CD4-positive, alpha-beta T cell treated with Interleukin-4 for 1 hour (primary cell): ENCODE measurements at regions not wholly inside any gene's neighbourhood (a gene's known extent, or its start where the extent isn't known, plus 50 kb on each side); places are given as distances from the start of the nearest gene placed in this dataset.

Experiments
- DNase-seq, 2 donors: peaks; one replicate each; pipeline ENCODE4 v3.0.0-alpha.2; 2020 to 2022

DNA sequence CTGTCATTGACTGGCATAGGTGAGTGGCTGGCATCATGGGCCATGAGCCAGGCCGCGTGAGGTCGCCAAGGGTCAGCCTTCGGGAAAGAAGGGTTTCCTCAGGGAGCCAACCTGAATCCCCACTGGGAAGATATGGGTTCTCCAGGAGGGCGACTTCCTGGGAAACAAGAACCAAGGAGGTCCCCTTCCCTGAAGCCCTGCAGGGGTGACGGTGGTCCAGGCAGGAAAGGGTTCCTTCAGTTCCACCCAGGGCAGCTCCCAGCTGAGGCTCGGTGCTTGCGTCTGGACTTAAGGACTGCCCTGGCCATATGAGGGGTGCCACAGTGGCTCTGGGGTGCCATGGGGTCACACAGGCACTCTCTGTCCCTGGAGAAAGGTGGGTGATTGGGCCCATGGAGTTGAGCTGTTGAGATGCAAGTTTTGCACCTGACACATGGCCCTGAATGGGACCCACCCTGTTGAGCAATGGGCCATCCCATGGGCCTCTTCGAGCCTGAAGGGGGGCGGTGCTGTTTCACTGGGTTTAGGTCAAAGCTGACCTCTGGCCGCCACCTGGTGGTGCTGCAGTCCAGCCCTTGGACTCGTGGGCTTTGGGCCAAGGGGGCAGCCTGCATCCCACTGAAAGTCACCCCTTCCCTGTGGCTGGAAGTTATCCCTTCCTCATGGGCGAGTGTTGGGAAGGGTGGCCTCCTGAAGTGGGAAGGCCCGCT is 228.1 kb downstream of the SNRPN start:
- peak in 1 of 2 donors; percentile 7 for DNase-seq

- peak in 1 of 2 donors; percentile 7 for DNase-seq
Observed at GRCh38 chr15:25183581-25184251, 228.9 kb downstream of the SNRPN start.

GRCh38 chr15:25184356-25185155 is 229.8 kb downstream of the SNRPN start:
- peak in 1 of 2 donors; percentile 7 for DNase-seq

GRCh38 chr15:25185156-25185710 is 230.4 kb downstream of the SNRPN start:
- no peak for DNase-seq

DNA sequence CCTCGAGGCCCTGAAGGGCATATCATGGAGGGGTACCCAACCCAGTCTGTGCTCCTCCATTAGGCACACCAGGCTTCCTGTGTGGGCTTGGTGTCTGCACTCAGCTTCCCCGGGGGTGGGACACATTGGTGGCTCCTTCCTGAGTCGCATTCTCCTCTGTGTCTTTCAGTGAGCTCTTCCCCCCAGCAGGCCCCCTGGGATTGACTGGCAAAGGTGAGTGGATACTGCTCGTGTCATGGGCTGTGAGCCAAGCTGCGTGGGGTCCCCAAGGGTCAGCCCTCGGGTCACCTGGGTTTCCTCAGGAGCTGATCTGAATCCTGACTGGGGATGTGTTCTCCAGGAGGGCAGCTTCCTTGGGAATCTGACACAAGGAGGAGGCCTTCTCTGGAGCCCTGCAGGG is 231.0 kb downstream of the SNRPN start:
- DNase-seq = no peak

DNA sequence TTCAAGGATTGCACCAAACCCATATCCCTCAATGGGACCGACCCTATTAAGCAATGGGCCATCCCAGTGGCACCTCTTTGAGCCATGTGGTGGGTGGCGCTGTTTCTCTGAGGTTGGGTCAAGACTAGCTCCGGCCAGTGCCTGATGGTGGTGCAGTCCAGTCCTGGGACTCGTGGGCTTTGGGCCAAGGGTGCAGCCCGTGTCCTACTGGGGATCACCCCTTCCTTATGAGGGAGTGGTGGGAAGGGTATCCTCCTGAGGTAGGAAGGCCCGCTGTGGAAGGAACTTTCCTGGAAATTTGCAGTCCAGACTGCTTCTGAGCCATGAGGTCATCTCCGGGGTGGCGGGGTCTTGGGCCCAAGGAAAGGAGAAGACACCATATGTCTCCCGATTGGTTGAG is 231.6 kb downstream of the SNRPN start:
- DNase-seq = no peak

- DNase-seq = no peak
Observed at GRCh38 chr15:25186906-25187645, 232.3 kb downstream of the SNRPN start.

DNA sequence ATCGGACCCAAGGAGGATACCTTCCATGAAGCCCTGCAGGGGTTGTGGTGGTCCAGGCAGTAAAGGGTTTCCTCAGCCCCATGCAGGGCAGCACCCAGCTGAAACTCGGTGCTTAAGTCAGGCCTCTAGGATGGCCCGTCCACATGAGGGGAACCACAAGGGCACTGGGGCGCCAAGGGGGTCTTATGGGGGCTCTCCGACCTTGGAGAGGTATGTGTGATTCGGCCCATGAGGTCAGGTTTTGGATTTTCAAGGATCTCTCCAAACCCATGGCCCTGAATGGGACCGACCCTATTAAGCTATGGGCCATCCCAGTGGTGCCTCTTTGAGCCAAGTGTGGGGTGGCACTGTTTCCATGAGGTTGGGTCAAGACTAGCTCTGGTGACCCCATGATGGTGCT is 233.3 kb downstream of the SNRPN start:
- DNase-seq = no peak

GRCh38 chr15:25188551-25189101 is 233.8 kb downstream of the SNRPN start:
- DNase-seq = no peak

GRCh38 chr15:25189551-25189950 is 234.8 kb downstream of the SNRPN start:
- DNase-seq = no peak

- no peak for DNase-seq
Observed at GRCh38 chr15:25192651-25193050, 237.9 kb downstream of the SNRPN start.

GRCh38 chr15:25207369-25207768 is 231.5 kb downstream of the UBE3A start:
- DNase-seq = no peak

DNA sequence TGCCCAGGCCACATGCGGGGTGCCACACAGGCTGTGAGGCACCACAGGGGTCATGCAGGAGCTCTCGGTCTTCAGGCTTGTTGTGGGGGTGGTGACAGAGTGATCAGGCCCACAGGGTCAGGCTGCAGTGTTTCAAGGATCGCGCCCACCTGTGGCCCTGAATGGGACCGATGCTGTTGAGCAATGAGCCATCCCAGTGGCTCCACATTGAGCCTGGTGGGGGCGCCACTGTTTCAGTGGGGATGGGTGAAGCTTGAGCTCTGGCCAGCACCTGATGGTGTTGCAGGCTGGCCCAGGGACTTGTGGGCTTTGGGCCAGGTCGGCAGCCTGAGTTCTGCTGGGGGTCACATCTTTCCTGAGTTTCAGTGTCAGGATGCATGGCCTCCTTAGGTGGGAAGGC is 230.1 kb downstream of the UBE3A start:
- no peak for DNase-seq

GRCh38 chr15:25220834-25221233 is 218.0 kb downstream of the UBE3A start:
- DNase-seq = no peak

GRCh38 chr15:25224396-25224795 is 214.4 kb downstream of the UBE3A start:
- DNase-seq = no peak

- DNase-seq = no peak
Observed at GRCh38 chr15:25226360-25226759, 212.5 kb downstream of the UBE3A start.

GRCh38 chr15:25228261-25228660 is 210.6 kb downstream of the UBE3A start:
- DNase-seq = no peak

GRCh38 chr15:25230442-25230841 is 208.4 kb downstream of the UBE3A start:
- no peak for DNase-seq

GRCh38 chr15:25233766-25234350 is 205.0 kb downstream of the UBE3A start:
- no peak for DNase-seq

- DNase-seq = no peak
Observed at GRCh38 chr15:25234831-25235230, 204.0 kb downstream of the UBE3A start.

DNA sequence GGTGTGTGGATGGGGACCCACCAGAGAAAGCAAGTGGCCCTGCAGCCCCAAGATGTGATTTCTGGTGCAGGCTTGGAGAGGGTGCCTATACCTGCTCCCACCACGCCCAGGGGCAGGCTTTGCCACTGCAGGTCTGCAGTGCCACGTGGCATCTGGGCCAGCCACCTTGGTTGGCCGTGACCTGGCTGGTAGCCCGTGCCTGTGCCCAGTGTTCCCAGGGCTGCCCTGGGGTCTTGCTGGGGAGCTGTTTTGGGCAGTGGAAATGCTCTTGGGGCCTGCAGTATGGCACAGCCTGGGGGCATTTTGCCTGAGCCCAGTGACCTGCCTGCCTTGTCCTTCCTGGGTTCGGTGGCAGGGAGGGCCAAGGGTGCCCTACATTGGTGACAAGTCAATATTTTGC is 203.4 kb downstream of the UBE3A start:
- no peak for DNase-seq
